GM18907 (cell line): ENCODE measurements at regions not wholly inside any gene's neighbourhood (a gene's known extent, or its start where the extent isn't known, plus 50 kb on each side); places are given as distances from the start of the nearest gene placed in this dataset.
"Not testable (repeated sequence)": the region's sequence is repeated elsewhere in the genome, so short reads cannot be mapped to it uniquely, and the experiment has no call there.

Experiments used
- ATAC-seq: cut with Tn5 transposase; IDR thresholded peaks from one replicate; pipeline ENCODE4 v1.9.1; 2021; ENCODE audit warnings: mild to moderate bottlenecking, moderate library complexity; ENCODE audit not compliant: unreplicated experiment

- no peak for ATAC-seq
Observed at GRCh38 chr15:96121086-96121920, 209.2 kb upstream of the NR2F2 start.

GRCh38 chr15:96122077-96123027, 208.1 kb upstream of the NR2F2 start:
- ATAC-seq: no peak

GRCh38 chr15:96123028-96123400, 207.5 kb upstream of the NR2F2 start:
- ATAC-seq: no peak

GRCh38 chr15:96123630-96124187, 206.8 kb upstream of the NR2F2 start:
- ATAC-seq: no peak

- no peak for ATAC-seq
Observed at GRCh38 chr15:96124436-96124835, 206.1 kb upstream of the NR2F2 start.

- no peak for ATAC-seq
Observed at GRCh38 chr15:96125721-96126415, 204.6 kb upstream of the NR2F2 start.

GRCh38 chr15:96126859-96127258, 203.6 kb upstream of the NR2F2 start:
- no peak for ATAC-seq

GRCh38 chr15:96130734-96131133, 199.8 kb upstream of the NR2F2 start:
- ATAC-seq: no peak

- ATAC-seq: no peak
Observed at GRCh38 chr15:96132126-96132525, 198.4 kb upstream of the NR2F2 start.

- ATAC-seq: no peak
Observed at GRCh38 chr15:96135166-96136093, 195.1 kb upstream of the NR2F2 start.

- ATAC-seq: no peak
Observed at GRCh38 chr15:96138985-96139384, 191.5 kb upstream of the NR2F2 start.

- ATAC-seq: no peak
Observed at GRCh38 chr15:96142498-96142897, 188.0 kb upstream of the NR2F2 start.

GRCh38 chr15:96144734-96145133, 185.8 kb upstream of the NR2F2 start:
- ATAC-seq: no peak

GRCh38 chr15:96146726-96147125, 183.8 kb upstream of the NR2F2 start:
- no peak for ATAC-seq

- no peak for ATAC-seq
Observed at GRCh38 chr15:96147267-96147666, 183.2 kb upstream of the NR2F2 start.

- ATAC-seq: no peak
Observed at GRCh38 chr15:96150254-96150653, 180.2 kb upstream of the NR2F2 start.

- not testable (repeated sequence) for ATAC-seq
Observed at GRCh38 chr15:96151749-96152148, 178.8 kb upstream of the NR2F2 start.

- no peak for ATAC-seq
Observed at GRCh38 chr15:96153929-96154328, 176.6 kb upstream of the NR2F2 start.

GRCh38 chr15:96158938-96159337, 171.6 kb upstream of the NR2F2 start:
- no peak for ATAC-seq

GRCh38 chr15:96160269-96160668, 170.2 kb upstream of the NR2F2 start:
- ATAC-seq: no peak
